HK-2 (cell line): ENCODE measurements at regions not wholly inside any gene's neighbourhood (a gene's known extent, or its start where the extent isn't known, plus 50 kb on each side); places are given as distances from the start of the nearest gene placed in this dataset.
"Not testable (repeated sequence)": the region's sequence is repeated elsewhere in the genome, so short reads cannot be mapped to it uniquely, and the experiment has no call there.

Experiments
- DNase-seq: peaks from one replicate; pipeline ENCODE4 v3.0.0-alpha.2; 2018; ENCODE audit not compliant: unreplicated experiment

- no peak for DNase-seq
These were observed 157.6 kb upstream of the TMTC2 start for GRCh38 chr12:82529101-82529500.

DNA sequence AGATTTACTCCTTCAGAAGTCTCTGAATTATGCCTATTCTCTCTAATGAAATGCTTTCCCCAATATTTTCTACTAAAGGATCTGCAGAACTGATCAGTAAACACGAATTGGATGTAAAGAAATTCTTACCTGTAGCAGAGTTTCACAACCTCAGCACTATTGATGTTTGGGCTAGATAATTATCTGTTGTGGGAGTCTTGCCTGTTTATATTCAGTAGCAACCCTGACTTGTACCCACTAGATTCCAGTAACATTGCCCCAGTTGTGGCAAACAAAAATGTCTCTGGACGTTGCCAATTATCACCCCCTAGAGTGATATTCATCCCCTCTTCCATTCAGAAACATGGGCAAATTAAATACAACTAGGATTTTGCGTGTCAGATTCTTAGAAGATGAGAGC, 156.8 kb upstream of the TMTC2 start:
- no peak for DNase-seq

GRCh38 chr12:82530394-82530793, 156.3 kb upstream of the TMTC2 start:
- no peak for DNase-seq

DNA sequence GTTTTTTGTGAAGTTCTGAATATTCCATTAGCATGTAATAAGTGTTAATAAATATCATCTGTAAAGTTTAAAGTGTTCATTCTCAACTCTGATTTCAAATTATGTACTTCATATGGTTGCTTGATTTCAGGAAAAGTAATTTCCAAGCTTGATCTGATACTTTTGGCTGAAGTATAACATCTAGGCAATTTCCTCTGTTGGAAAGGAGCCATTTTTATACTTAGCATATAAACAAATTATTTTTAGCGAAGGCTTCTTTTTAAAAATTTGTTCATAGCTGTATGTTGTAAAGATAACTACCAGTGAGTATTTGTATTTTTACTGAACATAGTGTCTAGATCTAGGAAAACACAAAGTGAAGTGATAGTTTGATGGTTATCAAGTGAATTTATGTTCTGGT, 153.4 kb upstream of the TMTC2 start:
- no peak for DNase-seq

- DNase-seq = no peak
These were observed 149.3 kb upstream of the TMTC2 start for GRCh38 chr12:82537436-82537835.

DNA sequence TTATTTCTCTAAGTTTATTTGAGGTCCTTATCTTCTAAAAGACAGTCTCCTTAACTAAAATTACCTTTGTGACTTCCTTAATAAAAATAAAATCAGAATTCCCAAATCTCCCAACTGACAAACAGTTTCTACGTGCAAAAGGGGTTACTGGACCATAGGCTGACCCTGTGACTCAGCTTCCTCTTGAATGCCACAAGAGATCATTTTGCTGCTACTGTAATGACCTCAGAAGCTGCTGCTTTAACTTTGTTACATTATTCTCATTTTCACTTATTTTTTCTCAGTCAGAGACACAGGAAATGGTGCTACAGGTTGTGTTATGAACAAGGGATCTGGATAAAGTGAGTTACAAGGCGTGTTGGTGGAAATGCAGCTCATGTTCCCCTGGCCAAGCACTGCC, 132.2 kb upstream of the TMTC2 start:
- DNase-seq = peak; percentile 10

GRCh38 chr12:82555699-82556098, 131.0 kb upstream of the TMTC2 start:
- DNase-seq = no peak

GRCh38 chr12:82565966-82566365, 120.7 kb upstream of the TMTC2 start:
- no peak for DNase-seq

GRCh38 chr12:82567688-82568087, 119.0 kb upstream of the TMTC2 start:
- no peak for DNase-seq

DNA sequence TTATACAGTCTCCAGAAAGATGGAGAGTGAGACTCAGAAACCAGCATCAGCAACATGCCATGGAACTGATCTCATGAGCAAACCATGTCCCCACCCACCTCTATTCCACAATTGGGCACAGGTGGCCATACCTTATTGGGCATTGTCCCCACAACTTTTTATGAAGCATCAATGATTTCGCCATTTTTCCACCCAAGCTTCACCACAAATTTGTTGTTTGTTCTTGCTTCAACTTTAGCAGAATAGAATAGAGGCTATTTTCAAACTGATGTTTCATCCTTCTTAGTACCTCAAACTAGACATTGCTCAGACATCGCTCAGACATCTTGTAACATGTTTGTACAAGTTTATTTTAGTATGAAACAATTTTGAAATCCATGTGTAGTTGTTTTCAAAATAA, 112.5 kb upstream of the TMTC2 start:
- DNase-seq = no peak

GRCh38 chr12:82578725-82579124, 108.0 kb upstream of the TMTC2 start:
- no peak for DNase-seq

GRCh38 chr12:82583756-82584155, 103.0 kb upstream of the TMTC2 start:
- no peak for DNase-seq

GRCh38 chr12:82593143-82593542, 93.6 kb upstream of the TMTC2 start:
- DNase-seq = no peak

- DNase-seq = no peak
These were observed 92.8 kb upstream of the TMTC2 start for GRCh38 chr12:82593901-82594396.

DNA sequence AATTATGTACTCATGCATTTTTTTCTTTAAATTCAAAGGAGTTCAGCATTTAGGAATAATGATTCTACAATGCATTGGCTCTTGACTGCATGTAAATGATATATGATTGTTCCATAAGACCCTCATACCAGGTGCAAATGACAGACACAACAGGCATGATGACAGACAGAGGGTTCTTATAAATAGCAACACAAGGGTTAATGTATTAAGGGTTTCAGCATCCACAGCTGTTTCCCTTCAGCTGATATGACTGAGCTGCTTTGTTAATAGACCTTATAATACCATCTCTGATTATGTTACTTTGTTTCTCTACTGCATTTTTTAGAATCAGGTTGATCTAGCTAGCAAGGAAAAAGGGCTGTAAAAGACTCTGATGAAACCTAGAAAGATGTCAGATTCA, 90.8 kb upstream of the TMTC2 start:
- no peak for DNase-seq

GRCh38 chr12:82596483-82596882, 90.2 kb upstream of the TMTC2 start:
- no peak for DNase-seq

- DNase-seq = no peak
These were observed 86.3 kb upstream of the TMTC2 start for GRCh38 chr12:82600379-82600778.

- not testable (repeated sequence) for DNase-seq
These were observed 83.1 kb upstream of the TMTC2 start for GRCh38 chr12:82603647-82604046.

DNA sequence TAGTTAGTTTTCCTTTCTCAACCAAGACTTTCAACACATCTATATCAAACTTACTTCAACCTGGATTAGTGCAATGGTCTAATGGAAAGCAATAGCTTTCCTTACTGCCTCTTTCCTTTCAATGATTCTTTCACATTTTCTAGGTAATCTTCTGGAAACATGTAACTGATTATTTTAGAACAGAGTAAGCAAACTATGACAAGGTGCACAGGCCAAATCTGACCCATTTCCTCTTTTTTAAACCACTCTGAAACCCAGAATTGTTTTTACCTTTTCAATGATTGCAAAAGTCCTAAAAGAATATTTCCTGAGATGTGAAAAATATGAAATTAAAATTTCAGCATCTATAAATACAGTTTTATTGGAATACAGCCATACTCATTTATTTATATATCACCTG, 81.6 kb upstream of the TMTC2 start:
- no peak for DNase-seq

DNA sequence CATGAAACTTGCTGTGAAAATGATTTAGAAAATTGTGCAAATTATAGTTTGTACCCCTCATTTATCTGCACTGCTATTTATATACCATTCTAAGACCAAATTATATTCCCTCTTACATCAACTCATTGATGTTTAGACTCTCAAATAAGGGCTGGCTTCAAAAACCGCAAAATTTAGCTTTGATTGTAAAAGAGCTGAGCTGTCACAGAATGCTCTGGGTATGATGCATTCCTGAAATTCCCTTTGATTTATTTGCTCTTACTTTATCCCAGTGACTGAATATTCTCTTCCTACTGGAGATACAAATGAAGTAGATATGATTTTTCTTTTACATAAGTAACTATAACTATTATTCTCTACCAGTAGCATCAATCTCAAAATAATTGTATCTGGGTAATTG, 78.0 kb upstream of the TMTC2 start:
- no peak for DNase-seq

- no peak for DNase-seq
These were observed 77.3 kb upstream of the TMTC2 start for GRCh38 chr12:82609234-82609914.

GRCh38 chr12:82619644-82620043, 67.1 kb upstream of the TMTC2 start:
- DNase-seq = no peak

GRCh38 chr12:82620917-82621316, 65.8 kb upstream of the TMTC2 start:
- no peak for DNase-seq

- DNase-seq = no peak
These were observed 61.2 kb upstream of the TMTC2 start for GRCh38 chr12:82625523-82625922.
